VCaP (cell line): ENCODE measurements at regions not wholly inside any gene's neighbourhood (a gene's known extent, or its start where the extent isn't known, plus 50 kb on each side); places are given as distances from the start of the nearest gene placed in this dataset.

Experiments
- H3K27ac ChIP-seq: fragments of 450-650 bp; 2 replicates; pipeline ENCODE4 v1.5.1; 2017
- CTCF ChIP-seq: fragments of 450-650 bp; conservative IDR thresholded peaks from 2 replicates; pipeline ENCODE4 v1.5.1; 2017; ENCODE audit warnings: mild to moderate bottlenecking, moderate library complexity

GRCh38 chr10:78433076-78433595 is 399.5 kb downstream of the RPS24 start:
- no peak for TF ChIP-seq CTCF
- H3K27ac ChIP-seq = peak overlapping the region; percentile 70

GRCh38 chr10:78433766-78434535 is 400.3 kb downstream of the RPS24 start:
- no peak for TF ChIP-seq CTCF
- peak overlapping the region; percentile 70 for H3K27ac ChIP-seq

GRCh38 chr10:78434886-78435285 is 401.2 kb downstream of the RPS24 start:
- TF ChIP-seq CTCF = no peak
- H3K27ac ChIP-seq = peak overlapping the region; percentile 70; the same call in 1 of the 2 replicates

GRCh38 chr10:78435484-78436221 is 402.0 kb downstream of the RPS24 start:
- no peak overlapping the region; the same call in 1 of the 2 replicates for H3K27ac ChIP-seq
- no peak for TF ChIP-seq CTCF

GRCh38 chr10:78436222-78436573 is 402.5 kb downstream of the RPS24 start:
- TF ChIP-seq CTCF = no peak

GRCh38 chr10:78436706-78437406 is 403.2 kb downstream of the RPS24 start:
- TF ChIP-seq CTCF = no peak
- H3K27ac ChIP-seq = no peak overlapping the region

More at GRCh38 chr10:78436222-78436573, 402.5 kb downstream of the RPS24 start:
- no peak overlapping the region for H3K27ac ChIP-seq

- no peak overlapping the region for H3K27ac ChIP-seq
- TF ChIP-seq CTCF = no peak
Observed at GRCh38 chr10:78437407-78437768, 403.7 kb downstream of the RPS24 start.
